GM21528 (cell line): ENCODE measurements at regions not wholly inside any gene's neighbourhood (a gene's known extent, or its start where the extent isn't known, plus 50 kb on each side); places are given as distances from the start of the nearest gene placed in this dataset.

Experiments
- ATAC-seq: cut with Tn5 transposase; IDR thresholded peaks from one replicate; pipeline ENCODE4 v1.9.1; 2021; ENCODE audit warnings: mild to moderate bottlenecking, moderate library complexity; ENCODE audit not compliant: unreplicated experiment, low FRiP score

DNA sequence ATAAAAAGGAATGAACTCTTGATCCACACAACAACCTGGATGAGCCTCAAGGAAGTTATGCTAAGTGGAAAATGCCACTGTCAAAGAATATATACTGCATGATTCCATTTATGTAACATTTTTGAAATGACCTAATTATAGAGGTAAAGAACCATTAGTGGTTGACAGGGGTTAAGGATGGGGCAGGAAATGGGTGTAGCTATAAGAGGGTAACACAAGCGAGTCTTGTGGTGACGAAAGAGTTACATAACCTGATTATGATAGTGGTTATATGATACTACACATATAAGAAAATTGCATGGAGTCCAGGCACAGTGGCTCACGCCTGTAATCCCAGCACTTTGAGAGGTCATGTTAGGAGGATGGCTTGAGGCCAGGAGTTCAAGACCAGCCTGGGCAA, 346.6 kb upstream of the PKDCC start:
- no peak for ATAC-seq

DNA sequence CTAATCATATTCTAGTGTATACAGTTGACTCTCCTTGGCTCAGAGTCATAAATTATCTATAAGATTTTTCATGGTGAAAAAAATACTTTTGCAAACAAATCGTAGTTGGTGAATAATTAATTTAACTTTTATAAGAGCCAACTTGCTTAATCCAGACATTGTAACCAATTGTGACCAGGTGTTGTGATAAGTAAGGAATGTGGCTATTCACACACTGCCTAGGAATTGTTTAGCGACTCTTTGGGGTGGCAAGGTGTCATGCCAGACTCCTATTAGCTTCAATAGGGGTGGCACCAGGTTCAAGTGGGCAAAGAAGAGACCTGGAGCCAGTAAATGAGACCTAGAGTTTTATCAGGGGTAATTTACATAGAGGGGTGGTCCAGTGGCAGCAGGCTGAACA, 344.7 kb upstream of the PKDCC start:
- no peak for ATAC-seq

DNA sequence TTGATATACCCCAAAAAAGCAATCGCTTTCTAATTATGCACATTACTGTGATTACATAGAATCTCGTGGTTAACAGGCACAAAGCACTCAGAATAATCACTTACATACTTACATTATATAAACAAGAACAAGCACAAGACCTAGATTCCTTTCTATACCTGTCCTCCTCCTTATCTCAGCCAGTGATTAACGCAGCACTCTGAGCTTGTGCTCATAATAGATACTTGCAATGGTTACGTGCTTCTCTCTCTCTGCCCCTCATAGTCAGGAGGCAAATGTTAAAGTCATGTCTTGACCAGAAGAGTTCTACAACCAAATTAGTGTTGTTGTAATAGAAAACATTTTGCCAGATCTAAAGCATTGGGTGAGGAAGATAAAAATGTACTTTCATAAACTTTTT, 342.2 kb upstream of the PKDCC start:
- no peak for ATAC-seq

DNA sequence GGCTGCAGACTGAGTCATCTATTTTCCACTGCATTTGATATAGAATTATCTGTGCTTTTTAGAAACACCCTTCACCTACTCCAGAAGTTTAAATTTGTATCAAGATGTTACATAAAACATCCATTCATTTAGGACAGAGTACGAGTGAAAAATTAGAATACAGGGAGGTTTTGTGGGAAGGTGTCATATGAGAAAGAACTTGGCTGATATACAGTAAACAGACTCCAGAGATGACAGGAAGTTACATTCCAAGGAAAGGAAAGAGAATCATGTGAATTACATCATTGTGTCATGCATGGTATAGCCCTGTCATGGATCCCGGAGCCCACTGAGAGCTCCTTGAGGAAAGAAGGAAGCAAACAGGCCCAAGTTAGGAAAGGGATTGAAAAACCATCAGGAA, 341.5 kb upstream of the PKDCC start:
- ATAC-seq: no peak

GRCh38 chr2:41707790-41708451, 339.9 kb upstream of the PKDCC start:
- no peak for ATAC-seq

DNA sequence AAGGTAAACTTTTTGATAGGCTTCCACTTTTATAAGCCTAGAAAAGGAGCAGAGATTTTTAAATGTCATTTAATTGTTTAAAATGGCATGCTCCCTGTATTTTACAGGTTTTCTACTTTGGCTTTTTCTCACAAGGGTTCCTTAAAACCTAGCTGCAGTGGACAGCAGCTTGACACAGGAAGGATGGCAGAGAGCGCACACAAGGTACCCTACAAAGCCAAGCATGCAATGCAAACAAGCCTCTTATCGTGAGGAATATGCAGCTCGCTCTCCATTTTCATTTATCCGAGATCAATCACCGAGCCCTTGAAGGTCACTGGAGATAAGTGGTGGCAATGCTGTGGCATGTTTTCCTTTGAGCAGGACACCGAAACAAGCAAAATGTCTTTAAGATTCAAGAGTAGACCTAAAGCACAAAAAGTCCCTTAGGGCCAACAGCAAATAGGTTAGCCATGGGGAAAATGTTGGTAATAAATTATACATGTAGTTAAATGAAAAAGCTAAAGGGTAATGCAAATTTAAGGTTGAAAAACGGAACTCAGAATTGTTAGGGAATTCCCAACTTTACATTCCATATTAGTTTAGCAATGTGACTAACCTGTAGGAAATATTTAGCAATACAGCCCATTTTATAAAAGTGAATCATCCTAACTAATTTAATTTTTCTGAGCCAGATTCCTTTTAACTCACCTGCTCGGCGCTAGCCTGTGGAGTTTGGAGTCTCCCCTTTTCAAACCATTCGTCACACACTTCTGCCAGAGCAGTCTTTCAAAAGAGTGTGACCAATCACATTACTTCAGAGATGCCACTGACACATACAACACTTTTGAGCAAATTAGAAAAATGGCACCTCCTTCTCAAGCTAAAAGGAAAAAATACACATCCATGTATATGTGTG, 337.9 kb upstream of the PKDCC start:
- ATAC-seq: no peak

GRCh38 chr2:41710944-41711343, 336.9 kb upstream of the PKDCC start:
- ATAC-seq: no peak

DNA sequence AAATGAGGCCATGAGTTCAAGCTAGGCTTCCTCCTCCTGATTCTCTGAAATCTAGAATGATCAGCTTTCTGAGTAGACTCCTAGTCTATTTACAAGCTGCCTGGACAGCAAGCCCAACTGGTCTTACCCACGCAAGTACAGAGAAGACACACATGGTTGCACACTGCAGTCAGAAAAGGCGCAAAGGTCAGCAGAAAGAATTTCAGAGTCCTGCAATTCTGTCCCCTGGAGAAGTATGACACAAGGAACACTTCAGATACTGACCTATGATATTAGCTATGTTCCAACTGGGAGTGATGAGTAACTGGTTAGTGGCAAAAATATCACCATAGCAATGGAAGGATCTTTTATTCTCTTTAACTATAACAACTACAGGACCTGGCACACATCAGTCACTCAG, 336.1 kb upstream of the PKDCC start:
- no peak for ATAC-seq

- no peak for ATAC-seq
Observed at GRCh38 chr2:41716497-41716896, 331.3 kb upstream of the PKDCC start.

DNA sequence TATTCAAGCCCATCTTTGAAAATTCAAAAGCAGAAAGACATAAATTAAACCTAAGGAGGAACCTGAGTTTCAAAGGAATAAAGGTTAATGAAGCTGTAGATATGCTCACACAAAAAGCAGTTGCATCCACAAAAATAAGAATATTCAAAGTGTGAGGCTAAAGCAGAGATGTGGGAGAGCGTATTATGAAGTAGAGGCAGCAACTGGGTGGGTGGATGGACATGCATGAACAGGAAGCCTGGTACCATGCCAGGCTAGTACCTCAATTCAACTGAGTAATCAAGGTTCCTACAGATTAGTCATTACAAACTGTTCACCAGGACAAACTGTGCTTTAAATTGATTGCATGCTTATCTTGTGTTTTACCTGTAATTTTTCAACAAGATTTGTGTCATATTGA, 330.0 kb upstream of the PKDCC start:
- ATAC-seq: no peak

- no peak for ATAC-seq
Observed at GRCh38 chr2:41718705-41719104, 329.1 kb upstream of the PKDCC start.

- no peak for ATAC-seq
Observed at GRCh38 chr2:41719756-41720155, 328.1 kb upstream of the PKDCC start.

DNA sequence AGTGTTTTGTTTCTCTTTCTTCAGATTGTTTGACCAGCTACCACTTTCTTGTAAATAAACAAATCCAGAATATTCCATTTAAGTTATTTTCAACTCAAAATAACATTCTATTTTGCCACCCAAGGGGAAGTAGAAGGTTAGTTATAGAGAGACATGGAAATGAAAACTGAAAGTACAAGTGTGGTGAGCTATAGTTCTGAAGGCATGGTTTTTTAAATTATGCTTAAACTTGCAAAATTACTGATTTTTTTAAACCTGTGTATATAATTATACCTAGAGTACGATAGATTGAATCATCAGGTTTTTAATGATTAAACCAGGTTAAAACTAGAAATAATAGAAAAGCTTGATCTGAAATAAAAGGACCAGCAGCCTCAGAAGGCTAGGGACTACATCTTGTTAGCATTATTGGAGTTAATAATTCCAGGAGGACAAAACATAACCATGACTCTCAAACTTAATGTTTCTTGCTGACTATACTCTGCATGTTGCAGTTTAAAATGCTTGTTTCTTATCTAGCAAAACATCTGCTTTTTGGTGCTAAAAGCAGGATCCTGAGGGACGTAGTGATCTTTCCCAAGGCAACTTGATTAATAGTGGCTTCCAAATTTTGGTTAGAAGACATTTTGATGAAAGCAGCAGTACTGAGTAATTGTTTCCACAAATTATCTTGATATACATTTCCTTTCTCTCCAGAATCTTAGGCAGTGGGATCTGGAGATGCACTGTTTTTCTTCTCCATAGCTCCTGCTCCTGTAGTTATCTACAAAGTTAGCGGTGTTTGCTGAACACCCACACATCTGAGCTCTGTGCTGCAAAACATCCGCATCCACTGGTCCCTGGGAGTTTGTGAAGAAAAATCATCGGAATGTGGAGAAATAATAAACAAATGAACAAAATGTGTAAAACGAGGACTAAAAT, 327.2 kb upstream of the PKDCC start:
- peak; percentile 54 for ATAC-seq

GRCh38 chr2:41722668-41723369, 325.0 kb upstream of the PKDCC start:
- no peak for ATAC-seq

GRCh38 chr2:41723526-41723925, 324.3 kb upstream of the PKDCC start:
- ATAC-seq: no peak

DNA sequence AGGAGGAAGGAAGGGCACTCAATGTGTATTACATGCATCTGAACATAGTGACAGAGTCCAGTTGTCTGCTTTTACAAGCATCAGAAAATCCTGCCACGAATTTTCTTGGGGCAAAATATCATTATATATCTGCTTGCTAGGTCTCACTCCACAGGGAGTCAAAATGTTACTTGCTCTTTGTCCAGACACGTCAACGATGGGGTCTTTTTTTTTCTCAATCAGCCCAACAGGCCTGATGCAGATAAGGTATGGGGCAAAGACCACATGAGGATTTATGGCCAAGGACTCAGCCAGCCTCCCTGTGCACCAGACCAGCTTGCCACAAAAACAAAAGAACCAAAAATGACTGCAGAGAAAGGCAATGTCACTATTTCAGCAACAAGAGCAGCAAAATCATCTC, 323.4 kb upstream of the PKDCC start:
- no peak for ATAC-seq

DNA sequence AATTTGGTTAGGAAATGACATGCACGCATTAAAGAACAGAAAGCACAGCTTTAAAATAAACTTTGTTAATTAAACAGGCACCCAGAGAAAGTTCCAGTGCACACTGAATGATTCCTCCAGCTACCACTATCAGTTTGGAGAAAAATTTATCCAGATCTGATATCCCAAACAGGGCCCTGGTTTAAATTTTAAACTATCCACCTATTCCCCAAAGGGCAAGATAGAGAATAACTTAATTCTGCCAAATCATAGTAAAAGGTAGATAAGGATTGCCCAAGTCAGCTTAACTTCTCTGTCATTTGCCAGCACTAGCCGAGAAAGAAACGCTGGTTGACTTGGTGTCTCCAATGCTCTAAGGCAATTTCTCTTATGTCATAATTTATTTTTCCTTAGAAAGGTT, 321.9 kb upstream of the PKDCC start:
- ATAC-seq: no peak

- ATAC-seq: no peak
Observed at GRCh38 chr2:41726364-41726763, 321.5 kb upstream of the PKDCC start.

GRCh38 chr2:41727152-41727551, 320.7 kb upstream of the PKDCC start:
- ATAC-seq: no peak

GRCh38 chr2:41727711-41728110, 320.1 kb upstream of the PKDCC start:
- ATAC-seq: no peak
